Left cardiac atrium (tissue), 4 donors: ENCODE measurements at regions not wholly inside any gene's neighbourhood (a gene's known extent, or its start where the extent isn't known, plus 50 kb on each side); places are given as distances from the start of the nearest gene placed in this dataset.

Experiments
- ATAC-seq, 2 donors: fragments of 200-7000 bp; cut with Tn5 transposase; one replicate each; pipeline ENCODE4 v1.9.1; 2020; ENCODE audit warnings: mild to moderate bottlenecking in 2 of 2, moderate library complexity in 2 of 2
- DNase-seq: peaks from one replicate; pipeline ENCODE4 v3.0.0-alpha.2; 2020
- intact Hi-C, 2 donors: fragments of 100-400 bp; cut with DNase I; formaldehyde crosslinking; loops; one replicate each; pipeline versions ENCODE4 v1.14.1 to v1.15.1; 2022 to 2023
- donor health status: DM: no; HTN: yes; CAD: no.
- donor health status: DM: no; HTN: yes; CAD: no; lungs with severe emphysema.
- donor health status: DM: yes; HTN: yes; CAD: no.
- donor health status: Dilated cardiomyopathy.

DNA sequence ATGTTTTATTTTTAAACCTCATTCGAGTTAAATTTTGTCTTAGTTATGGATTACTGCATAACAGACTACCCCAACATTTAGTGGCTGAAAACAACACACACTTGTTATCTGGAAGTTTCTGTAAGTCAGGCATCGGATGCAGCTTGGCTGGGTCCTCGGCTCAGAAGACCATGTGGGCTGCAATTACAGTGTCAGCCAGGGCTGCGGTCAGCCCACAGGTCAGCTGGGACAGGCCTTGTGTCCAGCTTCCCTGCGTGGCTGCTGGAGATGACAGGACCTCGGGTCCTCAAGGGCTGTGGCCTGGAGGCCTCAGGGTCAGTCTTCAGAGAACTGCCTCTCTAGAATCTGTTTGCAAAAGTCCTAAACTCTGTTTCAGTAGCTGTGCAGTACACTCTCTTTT, 219.0 kb upstream of the IRX1 start:
- ATAC-seq (no peak), DNase-seq (no peak)
- intact Hi-C loops: no loop called here

DNA sequence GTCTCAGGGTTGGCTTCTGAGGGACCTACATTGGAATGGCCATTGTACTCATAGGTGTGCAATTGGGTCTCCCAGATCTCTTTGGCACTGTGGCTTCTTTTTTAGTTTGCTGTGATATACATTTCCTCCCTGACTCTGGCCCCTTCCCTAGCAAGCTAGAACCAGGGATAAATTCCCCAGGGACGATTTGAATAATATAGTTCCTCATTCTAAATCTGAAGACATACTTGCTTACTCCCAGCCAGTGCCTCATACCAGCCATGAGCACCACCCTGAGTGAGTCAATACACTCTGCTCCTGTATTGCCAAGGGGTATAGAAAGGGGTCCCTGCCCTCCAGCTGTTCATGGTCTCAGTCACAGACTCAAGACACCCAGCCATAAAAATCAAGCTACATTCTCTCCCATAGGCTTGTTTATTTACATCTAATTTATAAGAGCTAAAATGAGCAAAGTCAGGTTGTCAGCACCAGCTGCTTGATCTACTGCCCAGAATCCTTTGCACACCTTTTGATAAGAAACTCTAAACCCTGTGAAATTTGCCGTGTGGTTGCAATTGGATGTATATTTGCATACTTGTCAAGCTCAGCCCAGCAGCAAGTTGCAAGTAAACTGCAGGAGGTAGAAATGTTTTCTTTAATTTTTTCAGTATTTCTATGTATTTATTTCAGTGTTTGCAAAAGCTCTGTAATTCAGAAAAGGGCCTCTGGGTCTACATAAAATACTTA, 219.9 kb upstream of the IRX1 start:
- DNase-seq (no peak), ATAC-seq (no peak)
- intact Hi-C loops: no loop called here

DNA sequence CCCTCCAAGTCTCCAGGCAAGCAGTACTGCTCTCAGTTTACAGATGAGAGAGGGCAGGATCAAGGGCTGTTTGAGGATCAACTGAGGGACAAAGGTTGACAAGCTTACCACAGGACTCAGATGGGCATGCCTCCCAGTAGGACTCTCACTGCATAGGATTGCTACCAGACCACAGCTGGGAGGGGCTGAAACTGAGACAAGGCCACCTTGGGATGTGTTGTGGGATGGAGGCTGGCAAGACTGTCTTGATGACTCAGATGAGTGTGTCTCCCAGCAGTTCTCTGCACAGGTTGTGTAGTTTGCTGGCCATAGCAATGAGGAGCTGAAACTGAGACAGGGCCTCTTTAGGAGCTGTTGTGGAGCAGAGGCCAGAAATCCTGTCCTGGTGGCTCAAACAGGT, 222.2 kb upstream of the IRX1 start:
- DNase-seq: no peak
- ATAC-seq: no peak
- intact Hi-C loops: no loop called here

GRCh38 chr5:3372289-3372688, 223.3 kb upstream of the IRX1 start:
- intact Hi-C loops: no loop called here
- ATAC-seq: no peak
- DNase-seq: no peak

- intact Hi-C loops: no loop called here
- DNase-seq (no peak), ATAC-seq (no peak)
Observed at GRCh38 chr5:3365501-3366215, 230.0 kb upstream of the IRX1 start.

DNA sequence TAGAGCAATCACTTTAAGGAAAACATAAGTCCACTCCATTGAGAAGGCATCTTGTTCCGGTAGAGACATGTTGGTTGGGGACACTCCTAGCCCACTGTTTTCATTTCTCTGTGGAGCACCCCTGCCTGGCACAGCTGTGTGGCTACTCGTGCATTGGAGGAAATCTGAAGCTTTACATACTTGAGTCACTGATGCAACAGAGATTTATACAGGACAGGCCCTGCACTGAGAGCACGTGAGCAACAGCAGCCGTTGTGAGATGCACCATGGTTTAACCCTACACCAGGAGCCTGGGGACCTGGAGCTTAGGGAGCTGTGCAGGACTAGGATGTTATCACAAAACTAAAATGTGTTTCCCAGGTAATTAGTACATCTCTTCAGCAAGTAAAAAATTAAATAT, 230.7 kb upstream of the IRX1 start:
- intact Hi-C loops: no loop called here
- ATAC-seq: no peak
- no peak for DNase-seq

- DNase-seq: no peak
- intact Hi-C loops: no loop called here
Observed at GRCh38 chr5:3364433-3364832, 231.2 kb upstream of the IRX1 start.

GRCh38 chr5:3362606-3362910, 233.1 kb upstream of the IRX1 start:
- ATAC-seq: no peak
- intact Hi-C loops: no loop called here

More at GRCh38 chr5:3364433-3364832, 231.2 kb upstream of the IRX1 start:
- ATAC-seq: no peak

DNA sequence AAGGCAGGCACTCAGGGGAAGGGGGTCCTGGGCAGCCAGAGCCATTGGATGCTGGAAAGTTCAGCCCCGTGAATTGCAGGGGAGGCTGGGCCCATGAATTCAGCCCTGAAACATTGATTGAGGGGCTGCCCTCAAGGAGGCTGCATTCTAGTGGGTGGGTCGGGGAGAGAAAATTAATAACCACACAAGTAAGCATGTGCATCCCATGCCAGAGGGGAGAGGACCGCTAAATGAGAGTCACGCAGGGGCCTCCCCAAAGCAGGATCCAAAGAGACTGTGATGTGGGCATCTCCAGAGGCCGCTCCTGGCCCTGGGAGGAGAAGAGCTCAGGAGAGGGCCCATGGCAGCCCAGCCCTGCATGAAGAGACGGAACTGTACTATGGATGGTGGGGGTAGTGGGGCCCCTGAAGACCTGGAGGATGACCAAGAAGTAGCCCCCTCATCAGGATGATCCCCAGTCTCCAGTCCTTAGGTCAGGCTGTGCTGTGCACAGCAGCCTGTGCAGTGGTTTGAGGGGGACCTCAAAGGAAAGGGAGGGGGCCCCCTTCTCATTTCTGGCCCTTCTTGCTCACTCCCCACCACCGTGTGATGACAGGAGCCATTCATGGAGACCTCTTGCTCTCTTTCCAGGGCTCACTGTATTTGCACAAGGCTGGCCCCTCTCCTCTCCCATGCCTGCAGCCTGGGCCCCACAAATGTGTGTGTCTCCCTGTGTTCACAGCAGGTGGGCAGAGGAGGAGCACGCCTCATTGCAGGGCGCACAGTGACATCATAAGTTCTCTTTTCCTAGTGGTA, 233.6 kb upstream of the IRX1 start:
- no peak for ATAC-seq
- intact Hi-C loops: no loop called here
- DNase-seq: no peak

More at GRCh38 chr5:3362606-3362910, 233.1 kb upstream of the IRX1 start:
- DNase-seq: no peak

DNA sequence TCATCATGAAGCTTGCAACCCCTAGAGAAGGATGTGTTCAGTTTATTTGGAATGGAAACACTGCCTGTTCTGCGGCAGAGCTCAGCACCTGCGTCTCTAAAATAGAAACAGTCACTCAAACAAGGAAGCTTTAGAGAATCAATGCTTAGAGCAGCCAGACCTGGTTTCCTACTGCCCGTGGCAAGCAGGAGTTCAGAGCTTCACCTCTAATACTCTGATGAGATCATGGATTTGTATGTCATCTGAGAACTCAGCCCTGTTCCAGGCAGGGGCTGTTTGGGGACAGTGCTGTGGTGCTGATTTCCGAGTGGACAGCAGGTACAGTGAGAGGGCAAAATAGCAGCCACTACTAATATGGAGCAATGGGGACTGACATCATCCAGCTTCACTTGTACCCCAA, 236.0 kb upstream of the IRX1 start:
- DNase-seq (no peak), ATAC-seq (no peak)
- intact Hi-C loops: no loop called here

GRCh38 chr5:3357291-3357690, 238.3 kb upstream of the IRX1 start:
- DNase-seq: no peak
- no peak for ATAC-seq
- intact Hi-C loops: no loop called here

DNA sequence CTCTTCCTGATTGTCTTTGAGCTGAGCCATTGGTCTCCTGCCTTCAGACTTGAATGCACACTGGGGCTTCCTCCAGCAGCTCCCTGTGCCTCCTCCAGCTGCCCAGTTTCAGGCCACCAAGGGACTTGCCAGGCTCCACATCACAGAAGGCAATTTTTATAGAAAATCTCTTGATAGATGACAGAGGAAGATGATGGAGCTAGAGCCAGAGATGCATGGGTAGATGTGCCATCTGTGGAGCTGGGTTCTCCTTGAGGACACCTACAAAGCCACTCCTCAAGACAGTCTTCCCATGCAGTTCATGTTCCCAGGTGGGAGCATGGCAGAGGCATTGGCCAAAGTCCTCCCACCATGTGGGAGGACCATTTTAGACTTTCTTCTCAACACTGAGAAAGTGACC, 239.6 kb upstream of the IRX1 start:
- DNase-seq: no peak
- intact Hi-C loops: no loop called here

GRCh38 chr5:3355126-3355525, 240.5 kb upstream of the IRX1 start:
- DNase-seq (no peak), ATAC-seq (no peak)
- intact Hi-C loops: no loop called here

More for the DNA sequence above, 239.6 kb upstream of the IRX1 start:
- ATAC-seq: no peak

DNA sequence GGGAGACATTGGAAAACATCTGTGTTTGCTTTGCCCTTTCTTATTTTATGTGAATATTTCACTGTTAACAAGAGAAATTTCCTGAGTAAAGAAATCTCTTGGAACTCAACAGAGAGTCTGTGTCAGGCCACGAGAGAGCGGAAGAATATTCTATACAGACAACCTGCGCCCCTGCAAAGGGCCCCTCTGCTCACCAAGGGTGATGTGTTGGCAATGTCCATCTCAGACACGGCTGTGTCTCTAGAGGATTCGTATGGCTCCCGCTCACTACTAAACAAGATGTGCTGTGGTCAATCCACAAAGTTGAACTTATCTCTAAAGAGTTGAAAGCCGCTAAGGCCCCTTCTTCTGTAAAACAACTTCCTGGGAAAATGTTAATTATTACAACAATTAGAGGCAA, 241.0 kb upstream of the IRX1 start:
- DNase-seq (no peak), ATAC-seq (no peak)
- intact Hi-C loops: no loop called here

GRCh38 chr5:3353561-3353960, 242.1 kb upstream of the IRX1 start:
- DNase-seq (no peak), ATAC-seq (no peak)
- intact Hi-C loops: no loop called here

DNA sequence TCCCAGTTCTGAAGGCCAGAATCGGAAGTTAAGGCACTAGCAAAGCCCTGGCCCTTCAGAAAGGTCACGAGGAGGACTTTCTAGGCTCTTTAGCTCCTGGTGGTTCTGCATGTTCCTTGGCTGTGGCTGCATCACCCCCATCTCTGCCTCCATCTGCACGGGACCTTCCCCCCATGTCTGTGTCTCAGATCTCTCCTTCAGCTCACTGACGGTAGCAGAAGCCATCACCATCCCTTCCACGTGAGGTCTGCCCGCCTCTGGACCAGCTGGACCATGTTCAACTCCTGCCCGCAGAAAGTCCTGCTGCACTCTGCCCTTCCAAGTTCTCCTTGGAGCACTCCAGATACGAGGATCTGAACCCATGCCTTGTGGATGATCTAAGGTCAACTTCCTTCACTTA, 242.9 kb upstream of the IRX1 start:
- DNase-seq (no peak), ATAC-seq (no peak)
- intact Hi-C loops: no loop called here

- intact Hi-C loops: no loop called here
- peak in 1 of 2 donors; percentile 30 for ATAC-seq
- DNase-seq: no peak
Observed at GRCh38 chr5:3351581-3352442, 243.8 kb upstream of the IRX1 start.

DNA sequence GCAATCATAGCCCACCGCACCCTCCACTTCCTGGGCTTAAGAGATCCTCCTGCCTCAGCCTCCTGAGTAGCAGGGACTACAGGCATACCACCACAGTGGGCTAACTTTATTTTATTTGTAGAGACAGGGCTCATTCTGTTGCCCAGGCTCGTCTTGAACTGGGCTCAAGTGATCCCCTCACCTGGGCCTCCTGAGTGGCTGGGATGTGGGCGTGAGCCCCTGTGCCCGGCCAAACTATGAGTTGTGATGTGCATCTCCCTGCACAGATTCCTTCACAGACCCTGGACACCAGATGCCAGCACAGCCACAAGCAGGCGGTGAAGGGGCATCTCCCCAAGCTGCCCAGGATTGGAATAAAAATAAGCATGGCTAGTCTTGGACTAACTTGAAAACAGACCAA, 244.9 kb upstream of the IRX1 start:
- no peak for DNase-seq
- intact Hi-C loops: no loop called here
- ATAC-seq: no peak

- DNase-seq: no peak
- no peak for ATAC-seq
- intact Hi-C loops: no loop called here
Observed at GRCh38 chr5:3349704-3350565, 245.7 kb upstream of the IRX1 start.
